Natural killer cell (primary cell): ENCODE measurements at regions not wholly inside any gene's neighbourhood (a gene's known extent, or its start where the extent isn't known, plus 50 kb on each side); places are given as distances from the start of the nearest gene placed in this dataset.

Experiments
- ATAC-seq, 3 donors: fragments of 150-1000 bp in 2 of 3; fragments of 200-7000 bp in 1 of 3; cut with Tn5 transposase; 1 replicate in 1 of 3; 2 replicates in 2 of 3; pipeline ENCODE4 v1.10.0; 2021; ENCODE audit warnings: mild to moderate bottlenecking in 2 of 3, moderate library complexity in 2 of 3
- DNase-seq, 2 donors: peaks; one replicate each; pipeline versions ENCODE4 v3.0.0 to v3.0.0-alpha.2; 2013 to 2021; ENCODE audit warnings: mixed read lengths in 1 of 2
- H3K27ac ChIP-seq: one replicate; pipeline ENCODE4 v1.5.1; 2013; ENCODE audit warnings: mild to moderate bottlenecking, low read length
- H3K27me3 ChIP-seq: one replicate; pipeline ENCODE4 v1.6.1; 2013; ENCODE audit warnings: low read length; ENCODE audit not compliant: control insufficient read depth, insufficient read depth
- H3K36me3 ChIP-seq: one replicate; pipeline ENCODE4 v1.6.1; 2013; ENCODE audit warnings: low read length; ENCODE audit not compliant: control insufficient read depth, insufficient read depth
- H3K4me1 ChIP-seq: one replicate; pipeline ENCODE4 v1.6.1; 2013; ENCODE audit warnings: low read length; ENCODE audit not compliant: control insufficient read depth, insufficient read depth
- H3K4me3 ChIP-seq: one replicate; pipeline ENCODE4 v1.5.1; 2013; ENCODE audit warnings: low read length
- H3K9me3 ChIP-seq: one replicate; pipeline ENCODE4 v1.6.1; 2013; ENCODE audit warnings: low read length; ENCODE audit not compliant: control insufficient read depth, insufficient read depth
- H3K27ac Mint-ChIP-seq, 2 donors: one replicate each; pipeline ENCODE4 v1.8.0; 2022; ENCODE audit warnings: mild to moderate bottlenecking in 2 of 2, mixed read lengths in 2 of 2, moderate library complexity in 1 of 2
- H3K27me3 Mint-ChIP-seq, 2 donors: one replicate each; pipeline ENCODE4 v1.8.0; 2022; ENCODE audit warnings: low read depth in 2 of 2, mixed read lengths in 2 of 2
- H3K36me3 Mint-ChIP-seq: one replicate; pipeline ENCODE4 v1.8.0; 2022; ENCODE audit warnings: mixed read lengths
- H3K4me1 Mint-ChIP-seq, 2 donors: one replicate each; pipeline ENCODE4 v1.8.0; 2022; ENCODE audit warnings: mixed read lengths in 2 of 2
- H3K4me3 Mint-ChIP-seq: one replicate; pipeline ENCODE4 v1.8.0; 2022; ENCODE audit warnings: mild to moderate bottlenecking, moderate library complexity, mixed read lengths
- H3K9me3 Mint-ChIP-seq, 2 donors: one replicate each; pipeline ENCODE4 v1.8.0; 2022; ENCODE audit warnings: mixed read lengths in 2 of 2
- WGBS: methylation state at CpG from one replicate; pipeline ENCODE4 v1.1.7; 2013; ENCODE audit warnings: missing lambda C conversion rate; ENCODE audit not compliant: insufficient coverage; 5-methylcytosine and 5-hydroxymethylcytosine counted together
- intact Hi-C: fragments of 100-400 bp; cut with micrococcal nuclease; formaldehyde crosslinking; loops from one replicate; pipeline ENCODE4 v1.14.2; 2022
- TF ChIP-seq, protein P1 (sequence below): fragments of 200-600 bp; IDR thresholded peaks from one replicate; pipeline ENCODE4 v1.8.0; 2022; ENCODE audit warnings: antibody characterized with exemption

DNA sequence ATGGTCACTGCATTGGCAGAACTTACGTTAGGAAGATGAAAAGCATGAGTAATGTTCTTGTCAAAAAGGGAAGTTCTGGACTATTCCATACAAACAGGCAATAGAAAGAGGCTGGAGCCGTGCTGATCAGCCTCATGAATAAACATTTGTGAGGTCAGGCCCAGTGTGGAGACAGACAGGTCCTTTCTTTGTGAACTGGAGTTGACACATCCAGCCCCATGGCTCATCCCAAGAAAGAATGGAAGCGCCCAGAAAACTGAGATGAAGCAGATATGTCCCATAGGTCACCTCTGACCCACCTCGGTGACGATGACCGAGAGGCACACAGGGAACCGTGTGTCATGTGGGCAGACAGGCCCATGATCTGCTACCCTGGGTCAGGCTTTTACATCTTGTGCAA, 276.0 kb upstream of the SGK1 start:
- Mint-ChIP-seq H3K9me3 (no peaks in the 10 kb centered on the region), H3K36me3 (no peaks in the 10 kb centered on the region), H3K4me1 (no peaks in the 10 kb centered on the region), H3K4me3 (no peak overlapping the region), H3K27me3 (no peaks in the 10 kb centered on the region), H3K27ac (no peak overlapping the region)
- intact Hi-C loops = no loop called here
- Histone ChIP-seq H3K4me3 (no peak overlapping the region), H3K27ac (no peak overlapping the region), H3K36me3 (no peaks in the 10 kb centered on the region), H3K9me3 (no peaks in the 10 kb centered on the region), H3K27me3 (no peaks in the 10 kb centered on the region), H3K4me1 (no peaks in the 10 kb centered on the region)
- WGBS = 77% methylated on average over 7 of the region's 7 CpGs
- ATAC-seq = no peak
- DNase-seq = no peak
- TF ChIP-seq, protein P1, sequence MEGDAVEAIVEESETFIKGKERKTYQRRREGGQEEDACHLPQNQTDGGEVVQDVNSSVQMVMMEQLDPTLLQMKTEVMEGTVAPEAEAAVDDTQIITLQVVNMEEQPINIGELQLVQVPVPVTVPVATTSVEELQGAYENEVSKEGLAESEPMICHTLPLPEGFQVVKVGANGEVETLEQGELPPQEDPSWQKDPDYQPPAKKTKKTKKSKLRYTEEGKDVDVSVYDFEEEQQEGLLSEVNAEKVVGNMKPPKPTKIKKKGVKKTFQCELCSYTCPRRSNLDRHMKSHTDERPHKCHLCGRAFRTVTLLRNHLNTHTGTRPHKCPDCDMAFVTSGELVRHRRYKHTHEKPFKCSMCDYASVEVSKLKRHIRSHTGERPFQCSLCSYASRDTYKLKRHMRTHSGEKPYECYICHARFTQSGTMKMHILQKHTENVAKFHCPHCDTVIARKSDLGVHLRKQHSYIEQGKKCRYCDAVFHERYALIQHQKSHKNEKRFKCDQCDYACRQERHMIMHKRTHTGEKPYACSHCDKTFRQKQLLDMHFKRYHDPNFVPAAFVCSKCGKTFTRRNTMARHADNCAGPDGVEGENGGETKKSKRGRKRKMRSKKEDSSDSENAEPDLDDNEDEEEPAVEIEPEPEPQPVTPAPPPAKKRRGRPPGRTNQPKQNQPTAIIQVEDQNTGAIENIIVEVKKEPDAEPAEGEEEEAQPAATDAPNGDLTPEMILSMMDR = no peak

DNA sequence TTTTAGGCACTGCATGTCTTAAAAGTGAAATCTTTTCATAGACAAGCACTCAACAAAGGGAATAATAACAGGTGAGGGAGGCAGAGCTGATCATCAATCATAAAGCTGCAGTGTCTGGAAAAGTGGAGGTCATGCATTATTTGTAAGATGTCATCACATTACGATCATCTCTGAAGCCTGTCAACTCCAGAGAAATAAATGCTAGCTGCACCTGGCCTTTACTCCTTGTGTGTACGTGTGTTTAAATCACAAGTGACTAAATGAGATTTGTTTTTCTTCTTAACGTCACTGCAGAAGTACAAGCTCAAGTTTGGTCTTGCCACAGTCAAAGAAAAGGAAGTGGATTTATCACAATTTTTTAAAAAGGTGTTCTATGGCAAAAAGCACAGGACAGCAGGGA, 275.5 kb upstream of the SGK1 start:
- no peak overlapping the region for H3K27ac Mint-ChIP-seq

DNA sequence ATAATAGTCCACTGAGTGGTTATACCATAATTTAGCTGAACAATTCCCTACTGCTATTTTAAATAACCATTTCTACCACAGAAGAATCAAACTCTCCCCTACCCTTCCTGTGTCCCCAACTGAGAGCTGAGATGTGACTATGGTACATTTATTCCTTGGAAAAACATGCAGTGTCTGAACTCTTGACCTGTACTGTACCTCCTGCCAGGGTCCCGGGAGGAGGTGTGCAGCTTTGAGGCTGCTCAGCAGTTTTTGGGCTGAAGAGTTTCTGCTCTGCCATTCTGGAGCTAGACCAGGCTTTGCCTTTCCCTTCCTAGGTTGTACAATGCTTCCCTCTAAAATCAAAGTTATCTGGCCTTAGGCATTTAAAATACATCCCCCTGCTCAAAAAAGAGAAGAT, 275.1 kb upstream of the SGK1 start:
- no peak overlapping the region for H3K4me3 ChIP-seq
- H3K36me3 ChIP-seq = no peaks in the 10 kb centered on the region
- H3K9me3 ChIP-seq = no peaks in the 10 kb centered on the region
- no peaks in the 10 kb centered on the region for H3K27me3 Mint-ChIP-seq
- TF ChIP-seq, protein P1 = no peak
- H3K27me3 ChIP-seq = no peaks in the 10 kb centered on the region
- intact Hi-C loops = no loop called here
- DNase-seq (no peak), ATAC-seq (no peak)
- no peaks in the 10 kb centered on the region for H3K9me3 Mint-ChIP-seq
- no peak overlapping the region for H3K4me3 Mint-ChIP-seq
- no peak overlapping the region for H3K27ac ChIP-seq
- H3K4me1 ChIP-seq = no peaks in the 10 kb centered on the region
- WGBS = 94% methylated on average over 1 of the region's 1 CpG
- no peaks in the 10 kb centered on the region for H3K36me3 Mint-ChIP-seq
- H3K4me1 Mint-ChIP-seq = no peaks in the 10 kb centered on the region
- H3K27ac Mint-ChIP-seq = no peak overlapping the region

More for the DNA sequence above, 275.5 kb upstream of the SGK1 start:
- no peaks in the 10 kb centered on the region for H3K9me3 Mint-ChIP-seq
- DNase-seq (no peak), ATAC-seq (no peak)
- no peak overlapping the region for H3K4me3 Mint-ChIP-seq
- TF ChIP-seq, protein P1 = no peak
- H3K4me1 ChIP-seq = no peaks in the 10 kb centered on the region
- H3K4me3 ChIP-seq = no peak overlapping the region
- H3K36me3 Mint-ChIP-seq = no peaks in the 10 kb centered on the region
- no peaks in the 10 kb centered on the region for H3K27me3 ChIP-seq
- no peaks in the 10 kb centered on the region for H3K9me3 ChIP-seq
- intact Hi-C loops = no loop called here
- WGBS = 82% methylated on average over 3 of the region's 3 CpGs
- no peak overlapping the region for H3K27ac ChIP-seq
- H3K27me3 Mint-ChIP-seq = no peaks in the 10 kb centered on the region
- H3K4me1 Mint-ChIP-seq = no peaks in the 10 kb centered on the region
- H3K36me3 ChIP-seq = no peaks in the 10 kb centered on the region

DNA sequence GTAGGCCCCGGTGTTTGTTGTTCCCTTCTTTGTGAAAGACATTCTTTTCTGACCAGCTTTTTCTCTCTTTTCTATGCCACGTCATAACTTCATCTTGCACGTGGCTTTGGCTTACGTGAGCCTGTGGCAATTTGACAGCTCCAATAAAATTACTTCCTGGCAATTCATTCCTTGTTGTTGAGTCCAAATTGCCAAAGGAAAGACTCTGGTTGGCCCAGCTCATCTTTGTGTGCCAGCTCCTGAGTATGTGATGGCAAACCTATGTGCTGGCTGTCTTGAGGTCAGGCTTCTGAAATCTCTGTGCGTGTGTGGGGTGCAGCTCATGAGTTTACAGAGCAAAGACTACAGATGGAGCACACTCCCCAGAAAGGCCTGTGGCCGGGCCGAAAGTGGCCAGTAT, 272.5 kb upstream of the SGK1 start:
- Mint-ChIP-seq H3K9me3 (no peaks in the 10 kb centered on the region), H3K27me3 (peaks cover under 1 to 3% of the 10 kb centered on the region in 2 donors), H3K27ac (no peak overlapping the region), H3K4me1 (no peaks in the 10 kb centered on the region), H3K4me3 (no peak overlapping the region), H3K36me3 (no peaks in the 10 kb centered on the region)
- WGBS = 88% methylated on average over 7 of the region's 7 CpGs
- no peak overlapping the region for H3K4me3 ChIP-seq
- no peaks in the 10 kb centered on the region for H3K4me1 ChIP-seq
- H3K27me3 ChIP-seq = no peaks in the 10 kb centered on the region
- H3K27ac ChIP-seq = no peak overlapping the region
- no peaks in the 10 kb centered on the region for H3K9me3 ChIP-seq
- no peaks in the 10 kb centered on the region for H3K36me3 ChIP-seq
- TF ChIP-seq, protein P1 = no peak
- intact Hi-C loops = no loop called here
- ATAC-seq (no peak), DNase-seq (no peak)
